ENCODE measurements at regions not wholly inside any gene's neighbourhood (a gene's known extent, or its start where the extent isn't known, plus 50 kb on each side); places are given as distances from the start of the nearest gene placed in this dataset.
"Not testable (repeated sequence)": the region's sequence is repeated elsewhere in the genome, so short reads cannot be mapped to it uniquely, and the experiment has no call there.

GRCh38 chr5:125487652-125488051 is 741.2 kb upstream of the ZNF608 start:
- TF ChIP-seq SUZ12 (IDR thresholded peaks at IDR 0.05; ENCODE audit: extremely low read depth, insufficient read depth, insufficient read length); ZNF274 (IDR thresholded peaks at IDR 0.05; ENCODE audit: low read depth, low read length); YY1 (IDR thresholded peaks at IDR 0.05; ENCODE audit: insufficient read depth, insufficient read length): not testable (repeated sequence)
